ENCODE measurements at regions not wholly inside any gene's neighbourhood (a gene's known extent, or its start where the extent isn't known, plus 50 kb on each side); places are given as distances from the start of the nearest gene placed in this dataset.

- TF ChIP-seq CTCF (IDR thresholded peaks at IDR 0.05; ENCODE audit: control insufficient read depth, insufficient read depth, low read depth, low read length, missing control alignments), result no peak
- H3K4me3 ChIP-seq (ENCODE audit: control insufficient read depth, low read depth, low read length), result no peak overlapping the region
- no peak for DNase-seq (ENCODE audit: low read depth)
Measured at GRCh38 chr22:49113758-49114157, 713.9 kb downstream of the BRD1 start.

GRCh38 chr22:49112661-49113626 is 714.7 kb downstream of the BRD1 start:
- no peak for TF ChIP-seq CTCF (IDR thresholded peaks at IDR 0.05; ENCODE audit: control insufficient read depth, insufficient read depth, low read depth, low read length, missing control alignments)
- no peak for DNase-seq (ENCODE audit: low read depth)
- no peak overlapping the region for H3K4me3 ChIP-seq (ENCODE audit: control insufficient read depth, low read depth, low read length)

- TF ChIP-seq CTCF (IDR thresholded peaks at IDR 0.05; ENCODE audit: control insufficient read depth, insufficient read depth, low read depth, low read length, missing control alignments), result no peak
- no peak overlapping the region for H3K4me3 ChIP-seq (ENCODE audit: control insufficient read depth, low read depth, low read length)
- no peak for DNase-seq (ENCODE audit: low read depth)
Measured at GRCh38 chr22:49112176-49112575, 715.5 kb downstream of the BRD1 start.

GRCh38 chr22:49111085-49111484 is 716.6 kb downstream of the BRD1 start:
- no peak overlapping the region for H3K4me3 ChIP-seq (ENCODE audit: control insufficient read depth, low read depth, low read length)
- TF ChIP-seq CTCF (IDR thresholded peaks at IDR 0.05; ENCODE audit: control insufficient read depth, insufficient read depth, low read depth, low read length, missing control alignments), result no peak
- DNase-seq (ENCODE audit: low read depth), result no peak

GRCh38 chr22:49108636-49109315 is 718.9 kb downstream of the BRD1 start:
- DNase-seq (ENCODE audit: low read depth), result no peak
- no peak for TF ChIP-seq CTCF (IDR thresholded peaks at IDR 0.05; ENCODE audit: control insufficient read depth, insufficient read depth, low read depth, low read length, missing control alignments)
- no peak overlapping the region for H3K4me3 ChIP-seq (ENCODE audit: control insufficient read depth, low read depth, low read length)

- H3K4me3 ChIP-seq (ENCODE audit: control insufficient read depth, low read depth, low read length), result no peak overlapping the region
- no peak for DNase-seq (ENCODE audit: low read depth)
- no peak for TF ChIP-seq CTCF (IDR thresholded peaks at IDR 0.05; ENCODE audit: control insufficient read depth, insufficient read depth, low read depth, low read length, missing control alignments)
Measured at GRCh38 chr22:49107961-49108530, 719.6 kb downstream of the BRD1 start.

Measured in AG09309 (cell line).